ENCODE measurements at regions not wholly inside any gene's neighbourhood (a gene's known extent, or its start where the extent isn't known, plus 50 kb on each side); places are given as distances from the start of the nearest gene placed in this dataset.

GRCh38 chr1:178649582-178650350 lies 75.3 kb upstream of the RALGPS2 start:
- TF ChIP-seq CTCF (IDR thresholded peaks at IDR 0.05; ENCODE audit: partially characterized antibody, unreplicated experiment): no peak
- H3K27me3 Mint-ChIP-seq (ENCODE audit: unreplicated experiment): peaks cover 6% of the 10 kb centered on the region
- no peak overlapping the region for H3K4me3 Mint-ChIP-seq (ENCODE audit: unreplicated experiment)
- peaks cover 4% of the 10 kb centered on the region for H3K9me3 Mint-ChIP-seq (ENCODE audit: unreplicated experiment)
- peaks cover 48% of the 10 kb centered on the region for H3K4me1 Mint-ChIP-seq (ENCODE audit: low read depth, unreplicated experiment)
- no peaks in the 10 kb centered on the region for H3K36me3 Mint-ChIP-seq (ENCODE audit: unreplicated experiment)
- no peak overlapping the region for H3K27ac Mint-ChIP-seq (ENCODE audit: unreplicated experiment)
- DNase-seq: no peak

GRCh38 chr1:178650934-178651511 lies 74.0 kb upstream of the RALGPS2 start:
- H3K27me3 Mint-ChIP-seq (ENCODE audit: unreplicated experiment): peaks cover 4% of the 10 kb centered on the region
- H3K9me3 Mint-ChIP-seq (ENCODE audit: unreplicated experiment): peaks cover 4% of the 10 kb centered on the region
- DNase-seq: peak; percentile 20
- peak overlapping the region; percentile 12 for H3K4me3 Mint-ChIP-seq (ENCODE audit: unreplicated experiment)
- peaks cover 39% of the 10 kb centered on the region for H3K4me1 Mint-ChIP-seq (ENCODE audit: low read depth, unreplicated experiment)
- H3K36me3 Mint-ChIP-seq (ENCODE audit: unreplicated experiment): no peaks in the 10 kb centered on the region
- peak overlapping the region; percentile 90 for H3K27ac Mint-ChIP-seq (ENCODE audit: unreplicated experiment)
- no peak for TF ChIP-seq CTCF (IDR thresholded peaks at IDR 0.05; ENCODE audit: partially characterized antibody, unreplicated experiment)

- peak overlapping the region; percentile 12 for H3K4me3 Mint-ChIP-seq (ENCODE audit: unreplicated experiment)
- H3K27ac Mint-ChIP-seq (ENCODE audit: unreplicated experiment): peak overlapping the region; percentile 90
- DNase-seq: no peak
- H3K27me3 Mint-ChIP-seq (ENCODE audit: unreplicated experiment): peaks cover 4% of the 10 kb centered on the region
- H3K36me3 Mint-ChIP-seq (ENCODE audit: unreplicated experiment): no peaks in the 10 kb centered on the region
- TF ChIP-seq CTCF (IDR thresholded peaks at IDR 0.05; ENCODE audit: partially characterized antibody, unreplicated experiment): no peak
- peaks cover 32% of the 10 kb centered on the region for H3K4me1 Mint-ChIP-seq (ENCODE audit: low read depth, unreplicated experiment)
- H3K9me3 Mint-ChIP-seq (ENCODE audit: unreplicated experiment): peaks cover 4% of the 10 kb centered on the region
Measured at GRCh38 chr1:178651742-178652141, 73.3 kb upstream of the RALGPS2 start.

- H3K4me3 Mint-ChIP-seq (ENCODE audit: unreplicated experiment): peak overlapping the region; percentile 60
- no peak for TF ChIP-seq CTCF (IDR thresholded peaks at IDR 0.05; ENCODE audit: partially characterized antibody, unreplicated experiment)
Measured at GRCh38 chr1:178652506-178653490, 72.2 kb upstream of the RALGPS2 start.

More at GRCh38 chr1:178652506-178653490, 72.2 kb upstream of the RALGPS2 start:
- H3K27me3 Mint-ChIP-seq (ENCODE audit: unreplicated experiment): peaks cover 3% of the 10 kb centered on the region
- peak overlapping the region; percentile 90 for H3K27ac Mint-ChIP-seq (ENCODE audit: unreplicated experiment)
- H3K9me3 Mint-ChIP-seq (ENCODE audit: unreplicated experiment): peaks cover 4% of the 10 kb centered on the region
- H3K36me3 Mint-ChIP-seq (ENCODE audit: unreplicated experiment): no peaks in the 10 kb centered on the region
- peaks cover 27% of the 10 kb centered on the region for H3K4me1 Mint-ChIP-seq (ENCODE audit: low read depth, unreplicated experiment)
- DNase-seq: no peak

Measured in glutamatergic neuron (in vitro differentiated cells).